Left ventricle myocardium inferior (tissue), 1 donor: ENCODE measurements at regions not wholly inside any gene's neighbourhood (a gene's known extent, or its start where the extent isn't known, plus 50 kb on each side); places are given as distances from the start of the nearest gene placed in this dataset.

Experiments used
- DNase-seq: peaks from one replicate; pipeline ENCODE4 v3.0.0-alpha.2; 2020
- H3K27ac ChIP-seq: fragments of 200-600 bp; replicated peaks from 2 replicates; pipeline ENCODE4 v1.8.0; 2021
- H3K27me3 ChIP-seq: fragments of 200-600 bp; 2 replicates; pipeline ENCODE4 v1.8.0; 2021; ENCODE audit warnings: low read depth
- H3K36me3 ChIP-seq: fragments of 200-600 bp; 2 replicates; pipeline ENCODE4 v1.8.0; 2021
- H3K4me1 ChIP-seq: fragments of 200-600 bp; 2 replicates; pipeline ENCODE4 v1.8.0; 2021
- H3K4me3 ChIP-seq: fragments of 200-600 bp; 2 replicates; pipeline ENCODE4 v1.8.0; 2021; ENCODE audit warnings: mild to moderate bottlenecking, moderate library complexity
- H3K9me3 ChIP-seq: fragments of 200-600 bp; replicated peaks from 2 replicates; pipeline ENCODE4 v1.8.0; 2021
- intact Hi-C: fragments of 100-400 bp; cut with micrococcal nuclease; formaldehyde crosslinking; loops from one replicate; pipeline ENCODE4 v1.11.0; 2022
- TF ChIP-seq, protein P1 (sequence below): fragments of 200-600 bp; IDR thresholded peaks from 2 replicates; pipeline ENCODE4 v1.8.0; 2021; ENCODE audit warnings: antibody characterized with exemption, mild to moderate bottlenecking, borderline replicate concordance
- donor health status: DM: no; HTN: yes; CAD: no; lungs with severe emphysema.

DNA sequence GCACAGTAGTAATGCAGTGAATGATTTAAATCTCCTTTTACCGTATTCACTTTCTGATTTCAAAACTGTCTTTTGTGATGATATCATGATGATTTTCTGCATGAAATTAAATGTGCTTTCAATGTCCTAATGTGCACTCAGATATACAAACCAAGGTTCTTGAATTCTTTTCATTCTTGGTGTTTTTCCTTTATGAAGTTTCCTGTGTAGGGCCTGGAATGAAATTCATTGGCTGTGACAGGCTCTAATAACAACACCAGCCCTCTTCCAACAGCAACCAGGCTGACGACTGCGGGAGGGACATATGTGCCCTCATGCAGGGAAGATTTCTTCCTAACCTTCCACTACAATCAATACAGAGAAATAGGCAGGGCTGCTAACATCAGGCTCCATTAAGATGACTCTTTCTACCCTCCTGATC is 1052.0 kb downstream of the DIAPH3 start:
- intact Hi-C loops, result no loop called here
- no peaks in the 10 kb centered on the region for H3K27me3 ChIP-seq
- no peaks in the 10 kb centered on the region for H3K36me3 ChIP-seq
- no peaks in the 10 kb centered on the region for H3K4me1 ChIP-seq
- no peak overlapping the region for H3K4me3 ChIP-seq
- no peaks in the 10 kb centered on the region for H3K9me3 ChIP-seq
- DNase-seq, result no peak
- no peak overlapping the region for H3K27ac ChIP-seq
- TF ChIP-seq, protein P1, sequence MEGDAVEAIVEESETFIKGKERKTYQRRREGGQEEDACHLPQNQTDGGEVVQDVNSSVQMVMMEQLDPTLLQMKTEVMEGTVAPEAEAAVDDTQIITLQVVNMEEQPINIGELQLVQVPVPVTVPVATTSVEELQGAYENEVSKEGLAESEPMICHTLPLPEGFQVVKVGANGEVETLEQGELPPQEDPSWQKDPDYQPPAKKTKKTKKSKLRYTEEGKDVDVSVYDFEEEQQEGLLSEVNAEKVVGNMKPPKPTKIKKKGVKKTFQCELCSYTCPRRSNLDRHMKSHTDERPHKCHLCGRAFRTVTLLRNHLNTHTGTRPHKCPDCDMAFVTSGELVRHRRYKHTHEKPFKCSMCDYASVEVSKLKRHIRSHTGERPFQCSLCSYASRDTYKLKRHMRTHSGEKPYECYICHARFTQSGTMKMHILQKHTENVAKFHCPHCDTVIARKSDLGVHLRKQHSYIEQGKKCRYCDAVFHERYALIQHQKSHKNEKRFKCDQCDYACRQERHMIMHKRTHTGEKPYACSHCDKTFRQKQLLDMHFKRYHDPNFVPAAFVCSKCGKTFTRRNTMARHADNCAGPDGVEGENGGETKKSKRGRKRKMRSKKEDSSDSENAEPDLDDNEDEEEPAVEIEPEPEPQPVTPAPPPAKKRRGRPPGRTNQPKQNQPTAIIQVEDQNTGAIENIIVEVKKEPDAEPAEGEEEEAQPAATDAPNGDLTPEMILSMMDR, result no peak

- TF ChIP-seq, protein P1, result no peak
- no peak overlapping the region for H3K27ac ChIP-seq
- H3K27me3 ChIP-seq, result no peaks in the 10 kb centered on the region
- no peak for DNase-seq
- H3K4me1 ChIP-seq, result no peaks in the 10 kb centered on the region
- no peaks in the 10 kb centered on the region for H3K36me3 ChIP-seq
- no peak overlapping the region for H3K4me3 ChIP-seq
- no peaks in the 10 kb centered on the region for H3K9me3 ChIP-seq
- intact Hi-C loops, result no loop called here
Measured at GRCh38 chr13:59112221-59112718, 1051.5 kb downstream of the DIAPH3 start.

- Histone ChIP-seq H3K36me3 (no peaks in the 10 kb centered on the region), H3K9me3 (no peaks in the 10 kb centered on the region), H3K27me3 (no peaks in the 10 kb centered on the region), H3K27ac (no peak overlapping the region), H3K4me1 (no peaks in the 10 kb centered on the region), H3K4me3 (no peak overlapping the region)
- intact Hi-C loops, result no loop called here
- TF ChIP-seq, protein P1, result no peak
- DNase-seq, result no peak
Measured at GRCh38 chr13:59119475-59119874, 1044.3 kb downstream of the DIAPH3 start.

DNA sequence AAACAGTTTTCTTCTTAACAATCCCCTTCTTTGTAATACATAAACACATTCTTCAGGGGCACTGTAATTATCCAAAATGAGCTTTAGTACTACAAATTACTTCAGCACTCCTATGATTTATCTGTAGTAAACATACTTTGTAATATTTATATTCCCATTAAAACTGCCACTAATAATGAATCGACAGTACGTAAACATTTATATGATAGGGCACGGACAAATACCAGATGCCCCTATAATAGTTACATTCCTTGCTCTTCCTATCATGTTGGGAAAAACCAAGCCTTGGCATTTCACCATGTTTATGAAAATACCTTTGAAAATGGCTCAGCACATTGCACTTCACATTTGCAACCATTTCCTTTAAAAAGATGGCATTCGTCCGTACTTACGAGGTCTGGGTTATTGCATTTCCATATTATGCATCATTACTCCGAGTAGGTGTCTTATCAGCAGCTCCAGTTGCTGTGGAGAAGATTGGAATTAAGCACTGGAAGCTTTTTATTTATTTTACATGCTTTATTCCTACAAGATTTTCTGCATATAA is 1043.4 kb downstream of the DIAPH3 start:
- Histone ChIP-seq H3K36me3 (no peaks in the 10 kb centered on the region), H3K27ac (no peak overlapping the region), H3K4me3 (no peak overlapping the region), H3K4me1 (no peaks in the 10 kb centered on the region), H3K27me3 (no peaks in the 10 kb centered on the region), H3K9me3 (no peaks in the 10 kb centered on the region)
- TF ChIP-seq, protein P1, result no peak
- DNase-seq, result no peak
- intact Hi-C loops, result no loop called here

GRCh38 chr13:59121507-59121906 is 1042.2 kb downstream of the DIAPH3 start:
- TF ChIP-seq, protein P1, result no peak
- intact Hi-C loops, result no loop called here
- Histone ChIP-seq H3K4me3 (no peak overlapping the region), H3K27ac (no peak overlapping the region), H3K4me1 (no peaks in the 10 kb centered on the region), H3K36me3 (no peaks in the 10 kb centered on the region), H3K9me3 (no peaks in the 10 kb centered on the region), H3K27me3 (no peaks in the 10 kb centered on the region)
- DNase-seq, result no peak

- H3K4me1 ChIP-seq, result no peaks in the 10 kb centered on the region
- H3K9me3 ChIP-seq, result no peaks in the 10 kb centered on the region
- no peak overlapping the region for H3K27ac ChIP-seq
- TF ChIP-seq, protein P1, result no peak
- no peak overlapping the region for H3K4me3 ChIP-seq
- H3K36me3 ChIP-seq, result no peaks in the 10 kb centered on the region
- no peak for DNase-seq
- H3K27me3 ChIP-seq, result no peaks in the 10 kb centered on the region
- intact Hi-C loops, result no loop called here
Measured at GRCh38 chr13:59126474-59126873, 1037.3 kb downstream of the DIAPH3 start.
